KOPT-K1 (cell line): ENCODE measurements at regions not wholly inside any gene's neighbourhood (a gene's known extent, or its start where the extent isn't known, plus 50 kb on each side); places are given as distances from the start of the nearest gene placed in this dataset.

Experiments used
- H3K27ac ChIP-seq: fragments of 200-600 bp; sonication (generic); 2 replicates; pipeline ENCODE4 v1.5.1; 2016; ENCODE audit warnings: antibody characterized with exemption, mild to moderate bottlenecking, low read depth, low read length; ENCODE audit not compliant: poor library complexity, severe bottlenecking
- H3K36me3 ChIP-seq: fragments of 200-600 bp; sonication (generic); 2 replicates; pipeline ENCODE4 v1.5.1; 2017; ENCODE audit warnings: antibody characterized with exemption, mild to moderate bottlenecking, low read length, moderate library complexity; ENCODE audit not compliant: insufficient read depth
- H3K9me3 ChIP-seq: fragments of 200-600 bp; sonication (generic); 2 replicates; pipeline ENCODE4 v1.5.1; 2017; ENCODE audit warnings: antibody characterized with exemption, low read length, mild to moderate bottlenecking; ENCODE audit not compliant: insufficient read depth, poor library complexity, severe bottlenecking

GRCh38 chr9:29289365-29289764 is 1716.1 kb upstream of the C9orf72 start:
- H3K27ac ChIP-seq = no peak overlapping the region
- no peaks in the 10 kb centered on the region for H3K9me3 ChIP-seq
- H3K36me3 ChIP-seq = no peaks in the 10 kb centered on the region

- Histone ChIP-seq H3K27ac (no peak overlapping the region), H3K36me3 (no peaks in the 10 kb centered on the region), H3K9me3 (no peaks in the 10 kb centered on the region)
These were observed 1717.2 kb upstream of the C9orf72 start for GRCh38 chr9:29290516-29290915.

- Histone ChIP-seq H3K36me3 (no peaks in the 10 kb centered on the region), H3K9me3 (no peaks in the 10 kb centered on the region)
These were observed 1724.3 kb upstream of the C9orf72 start for GRCh38 chr9:29297592-29297991.

GRCh38 chr9:29311221-29311620 is 1737.9 kb upstream of the C9orf72 start:
- no peaks in the 10 kb centered on the region for H3K9me3 ChIP-seq
- H3K27ac ChIP-seq = no peak overlapping the region
- no peaks in the 10 kb centered on the region for H3K36me3 ChIP-seq

More at GRCh38 chr9:29297592-29297991, 1724.3 kb upstream of the C9orf72 start:
- no peak overlapping the region for H3K27ac ChIP-seq

GRCh38 chr9:29312327-29312726 is 1739.0 kb upstream of the C9orf72 start:
- H3K9me3 ChIP-seq = no peaks in the 10 kb centered on the region
- no peaks in the 10 kb centered on the region for H3K36me3 ChIP-seq
- H3K27ac ChIP-seq = no peak overlapping the region

GRCh38 chr9:29319736-29320513 is 1746.6 kb upstream of the C9orf72 start:
- H3K27ac ChIP-seq = no peak overlapping the region
- no peaks in the 10 kb centered on the region for H3K36me3 ChIP-seq
- H3K9me3 ChIP-seq = no peaks in the 10 kb centered on the region

GRCh38 chr9:29322240-29322639 is 1749.0 kb upstream of the C9orf72 start:
- Histone ChIP-seq H3K36me3 (no peaks in the 10 kb centered on the region), H3K27ac (no peak overlapping the region), H3K9me3 (no peaks in the 10 kb centered on the region)

- H3K9me3 ChIP-seq = no peaks in the 10 kb centered on the region
- no peak overlapping the region for H3K27ac ChIP-seq
- H3K36me3 ChIP-seq = no peaks in the 10 kb centered on the region
These were observed 1752.6 kb upstream of the C9orf72 start for GRCh38 chr9:29325894-29326293.

GRCh38 chr9:29332789-29333188 is 1759.5 kb upstream of the C9orf72 start:
- Histone ChIP-seq H3K36me3 (no peaks in the 10 kb centered on the region), H3K27ac (no peak overlapping the region), H3K9me3 (no peaks in the 10 kb centered on the region)

GRCh38 chr9:29336281-29336680 is 1763.0 kb upstream of the C9orf72 start:
- Histone ChIP-seq H3K36me3 (no peaks in the 10 kb centered on the region), H3K27ac (no peak overlapping the region), H3K9me3 (no peaks in the 10 kb centered on the region)

- Histone ChIP-seq H3K9me3 (no peaks in the 10 kb centered on the region), H3K36me3 (no peaks in the 10 kb centered on the region)
These were observed 1766.1 kb upstream of the C9orf72 start for GRCh38 chr9:29339387-29339786.

GRCh38 chr9:29348999-29349398 is 1775.7 kb upstream of the C9orf72 start:
- H3K36me3 ChIP-seq = no peaks in the 10 kb centered on the region
- no peaks in the 10 kb centered on the region for H3K9me3 ChIP-seq
- H3K27ac ChIP-seq = no peak overlapping the region

More at GRCh38 chr9:29339387-29339786, 1766.1 kb upstream of the C9orf72 start:
- H3K27ac ChIP-seq = no peak overlapping the region

GRCh38 chr9:29389421-29389820 is 1816.1 kb upstream of the C9orf72 start:
- Histone ChIP-seq H3K36me3 (no peaks in the 10 kb centered on the region), H3K9me3 (no peaks in the 10 kb centered on the region), H3K27ac (no peak overlapping the region)

GRCh38 chr9:29390859-29391258 is 1817.6 kb upstream of the C9orf72 start:
- Histone ChIP-seq H3K9me3 (no peaks in the 10 kb centered on the region), H3K27ac (no peak overlapping the region), H3K36me3 (no peaks in the 10 kb centered on the region)

- no peaks in the 10 kb centered on the region for H3K9me3 ChIP-seq
- H3K36me3 ChIP-seq = no peaks in the 10 kb centered on the region
- H3K27ac ChIP-seq = no peak overlapping the region
These were observed 1819.8 kb upstream of the C9orf72 start for GRCh38 chr9:29393064-29393463.

- H3K9me3 ChIP-seq = no peaks in the 10 kb centered on the region
These were observed 1821.6 kb upstream of the C9orf72 start for GRCh38 chr9:29394855-29395254.

More at GRCh38 chr9:29394855-29395254, 1821.6 kb upstream of the C9orf72 start:
- H3K36me3 ChIP-seq = no peaks in the 10 kb centered on the region
- no peak overlapping the region for H3K27ac ChIP-seq
